Activated effector memory CD4-positive, alpha-beta T cell treated with anti-CD3 and anti-CD28 coated beads, Interleukin-2, amount 50 U/mL, for 16 hours (primary cell): ENCODE measurements at regions not wholly inside any gene's neighbourhood (a gene's known extent, or its start where the extent isn't known, plus 50 kb on each side); places are given as distances from the start of the nearest gene placed in this dataset.

ENCODE experiments used
- DNase-seq: peaks from one replicate; pipeline ENCODE4 v3.0.0-alpha.2; 2020

- DNase-seq, result no peak
These were observed 799.6 kb upstream of the HS6ST1 start for GRCh38 chr2:129118296-129118695.

GRCh38 chr2:129129087-129129486, 810.4 kb upstream of the HS6ST1 start:
- no peak for DNase-seq

GRCh38 chr2:129133692-129134641, 815.3 kb upstream of the HS6ST1 start:
- no peak for DNase-seq

- no peak for DNase-seq
These were observed 816.3 kb upstream of the HS6ST1 start for GRCh38 chr2:129135017-129135416.

GRCh38 chr2:129139380-129139779, 820.7 kb upstream of the HS6ST1 start:
- no peak for DNase-seq

- DNase-seq, result no peak
These were observed 823.8 kb upstream of the HS6ST1 start for GRCh38 chr2:129142465-129142864.

- DNase-seq, result no peak
These were observed 825.6 kb upstream of the HS6ST1 start for GRCh38 chr2:129144082-129144791.

- no peak for DNase-seq
These were observed 827.0 kb upstream of the RAB6C start for GRCh38 chr2:129152514-129152913.

GRCh38 chr2:129160879-129161278, 818.6 kb upstream of the RAB6C start:
- DNase-seq, result no peak

- DNase-seq, result no peak
These were observed 815.1 kb upstream of the RAB6C start for GRCh38 chr2:129164220-129164949.

- DNase-seq, result no peak
These were observed 814.5 kb upstream of the RAB6C start for GRCh38 chr2:129165006-129165405.

GRCh38 chr2:129167456-129167855, 812.0 kb upstream of the RAB6C start:
- no peak for DNase-seq

- DNase-seq, result no peak
These were observed 808.9 kb upstream of the RAB6C start for GRCh38 chr2:129170570-129170969.

GRCh38 chr2:129174143-129174542, 805.3 kb upstream of the RAB6C start:
- no peak for DNase-seq

GRCh38 chr2:129175051-129175450, 804.4 kb upstream of the RAB6C start:
- no peak for DNase-seq

- DNase-seq, result no peak
These were observed 803.1 kb upstream of the RAB6C start for GRCh38 chr2:129176375-129176774.

- no peak for DNase-seq
These were observed 801.1 kb upstream of the RAB6C start for GRCh38 chr2:129178356-129178755.

GRCh38 chr2:129179199-129179598, 800.3 kb upstream of the RAB6C start:
- DNase-seq, result no peak

- DNase-seq, result no peak
These were observed 799.2 kb upstream of the RAB6C start for GRCh38 chr2:129180124-129180716.

GRCh38 chr2:129181433-129181832, 798.0 kb upstream of the RAB6C start:
- DNase-seq, result no peak

GRCh38 chr2:129181963-129182362, 797.5 kb upstream of the RAB6C start:
- DNase-seq, result no peak

GRCh38 chr2:129187343-129187742, 792.1 kb upstream of the RAB6C start:
- no peak for DNase-seq

- no peak for DNase-seq
These were observed 791.0 kb upstream of the RAB6C start for GRCh38 chr2:129188451-129188850.
